MM.1S (cell line): ENCODE measurements at regions not wholly inside any gene's neighbourhood (a gene's known extent, or its start where the extent isn't known, plus 50 kb on each side); places are given as distances from the start of the nearest gene placed in this dataset.

Experiments used
- CTCF ChIP-seq: fragments of 300-600 bp; sonication (generic); IDR thresholded peaks from 2 replicates; pipeline ENCODE4 v1.5.1; 2016; ENCODE audit warnings: antibody characterized with exemption, low read length, mixed read lengths
- EZH2 ChIP-seq: fragments of 300-600 bp; sonication (generic); optimal IDR thresholded peaks from 2 replicates; pipeline ENCODE3; 2017; ENCODE audit warnings: low read depth, mild to moderate bottlenecking, antibody characterized with exemption, low read length, mixed read lengths
- EZH2phosphoT487 ChIP-seq: fragments of 300-600 bp; sonication (generic); IDR thresholded peaks from 2 replicates; pipeline ENCODE4 v1.6.1; 2018; ENCODE audit warnings: antibody characterized with exemption, low read length

- no peak for TF ChIP-seq CTCF
- no peak for TF ChIP-seq EZH2
- no peak for TF ChIP-seq EZH2phosphoT487
Observed at GRCh38 chr7:81478664-81479063, 291.2 kb downstream of the HGF start.
